Neuron (in vitro differentiated cells): ENCODE measurements at regions not wholly inside any gene's neighbourhood (a gene's known extent, or its start where the extent isn't known, plus 50 kb on each side); places are given as distances from the start of the nearest gene placed in this dataset.
"Not testable (repeated sequence)": the region's sequence is repeated elsewhere in the genome, so short reads cannot be mapped to it uniquely, and the experiment has no call there.

Source experiments
- H2AFZ ChIP-seq: one replicate; pipeline ENCODE4 v1.6.1; 2013; ENCODE audit warnings: low read depth, mild to moderate bottlenecking, inconsistent platforms, low read length, moderate library complexity
- H3K27me3 ChIP-seq: one replicate; pipeline ENCODE4 v1.6.1; 2013; ENCODE audit warnings: low read length; ENCODE audit not compliant: insufficient read depth
- H3K36me3 ChIP-seq: one replicate; pipeline ENCODE4 v1.6.1; 2013; ENCODE audit warnings: low read length; ENCODE audit not compliant: insufficient read depth
- H3K4me1 ChIP-seq: one replicate; pipeline ENCODE4 v1.6.1; 2013; ENCODE audit warnings: low read length; ENCODE audit not compliant: insufficient read depth
- H3K4me3 ChIP-seq: 2 replicates; pipeline ENCODE4 v1.5.1; 2013; ENCODE audit warnings: mild to moderate bottlenecking, low read length, moderate library complexity
- H3K9me3 ChIP-seq: one replicate; pipeline ENCODE4 v1.6.1; 2013; ENCODE audit warnings: low read length

DNA sequence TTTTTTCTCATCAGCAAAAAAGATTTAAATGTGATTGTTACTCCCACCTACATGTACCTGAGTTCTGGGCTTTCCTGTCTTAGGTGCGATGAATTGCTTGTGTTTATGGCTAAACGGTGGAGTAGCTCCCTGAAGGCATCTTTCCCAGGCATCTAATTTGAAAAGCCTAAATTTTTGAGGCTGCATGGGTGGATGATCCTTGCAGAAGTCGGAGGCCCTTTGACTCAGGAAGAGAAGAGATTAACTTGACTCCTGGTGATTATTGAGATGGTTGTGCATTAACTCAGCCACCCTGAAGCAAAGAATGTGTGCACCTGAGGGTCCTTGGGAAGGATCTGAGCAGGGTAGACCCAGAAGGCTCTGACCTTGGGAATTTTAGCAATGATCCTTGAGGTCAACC lies 155.6 kb upstream of the SEMA3C start:
- Histone ChIP-seq H3K27me3 (no peaks in the 10 kb centered on the region), H2AFZ (no peak overlapping the region), H3K36me3 (no peaks in the 10 kb centered on the region), H3K4me1 (no peaks in the 10 kb centered on the region), H3K4me3 (no peak overlapping the region), H3K9me3 (peaks cover 8% of the 10 kb centered on the region)

DNA sequence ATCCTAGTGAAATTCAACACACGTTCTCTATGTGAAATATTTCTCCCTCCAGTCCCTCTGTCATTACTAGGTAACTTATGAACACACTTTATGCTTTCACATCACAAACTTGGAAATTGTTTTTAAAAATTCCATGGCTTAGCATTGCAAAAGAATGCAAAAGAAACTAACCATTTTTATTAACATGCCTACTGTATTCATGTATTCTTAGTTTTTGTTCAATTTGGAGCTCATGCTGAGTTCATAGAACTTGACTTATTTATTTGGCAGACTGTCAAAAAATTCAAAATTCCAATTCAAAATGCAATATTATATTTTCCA lies 155.0 kb upstream of the SEMA3C start:
- Histone ChIP-seq H3K9me3 (peaks cover 8% of the 10 kb centered on the region), H2AFZ (no peak overlapping the region), H3K4me3 (no peak overlapping the region), H3K27me3 (no peaks in the 10 kb centered on the region), H3K4me1 (no peaks in the 10 kb centered on the region), H3K36me3 (no peaks in the 10 kb centered on the region)

DNA sequence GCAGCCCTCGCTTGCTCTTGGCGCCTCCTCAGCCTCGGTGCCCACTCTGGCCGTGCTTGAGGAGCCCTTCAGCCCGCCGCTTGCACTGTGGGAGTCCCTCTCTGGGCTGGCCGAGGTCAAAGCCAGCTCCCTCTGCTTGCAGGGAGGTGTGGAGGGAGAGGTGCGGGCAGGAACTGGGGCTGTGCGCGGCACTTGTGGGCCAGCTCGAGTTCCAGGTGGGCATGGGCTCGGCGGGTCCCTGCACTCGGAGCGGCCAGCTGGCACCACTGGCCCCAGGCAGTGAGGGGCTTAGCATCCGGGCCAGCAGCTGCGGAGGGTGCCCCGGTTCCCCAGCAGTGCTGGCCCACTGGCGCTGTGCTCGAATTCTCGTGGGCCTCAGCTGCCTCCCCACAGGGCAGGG lies 152.1 kb upstream of the SEMA3C start:
- Histone ChIP-seq H2AFZ (no peak overlapping the region), H3K36me3 (no peaks in the 10 kb centered on the region), H3K27me3 (no peaks in the 10 kb centered on the region), H3K4me1 (no peaks in the 10 kb centered on the region), H3K9me3 (peaks cover 4% of the 10 kb centered on the region), H3K4me3 (no peak overlapping the region)

- Histone ChIP-seq H2AFZ (no peak overlapping the region), H3K4me1 (peaks cover 11% of the 10 kb centered on the region), H3K4me3 (no peak overlapping the region), H3K36me3 (no peaks in the 10 kb centered on the region), H3K9me3 (peaks cover 4% of the 10 kb centered on the region), H3K27me3 (no peaks in the 10 kb centered on the region)
Observed at GRCh38 chr7:81066797-81067196, 147.9 kb upstream of the SEMA3C start.

GRCh38 chr7:81064426-81064825 lies 145.6 kb upstream of the SEMA3C start:
- Histone ChIP-seq H3K27me3 (no peaks in the 10 kb centered on the region), H2AFZ (peak overlapping the region; percentile 86), H3K4me3 (no peak overlapping the region), H3K4me1 (peaks cover 11% of the 10 kb centered on the region), H3K36me3 (no peaks in the 10 kb centered on the region), H3K9me3 (no peaks in the 10 kb centered on the region)

DNA sequence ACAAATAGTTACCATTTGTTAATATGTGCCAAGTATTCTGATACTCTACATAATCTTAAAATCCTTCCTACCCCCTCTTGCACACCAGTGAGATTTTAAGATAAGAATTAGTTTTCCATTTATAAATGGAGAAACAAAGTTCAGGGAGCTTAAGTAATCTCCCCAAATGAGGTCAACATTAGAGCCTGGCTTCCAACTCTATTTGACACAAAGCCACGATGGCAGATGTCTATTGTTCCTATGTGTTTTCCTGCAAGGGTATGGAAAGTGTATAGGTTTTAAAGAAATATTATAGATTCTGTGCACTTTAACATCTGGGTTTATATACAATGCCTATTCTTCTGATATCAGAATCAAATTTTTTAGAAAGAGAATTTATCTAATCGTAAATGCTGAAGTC lies 143.9 kb upstream of the SEMA3C start:
- peaks cover 11% of the 10 kb centered on the region for H3K4me1 ChIP-seq
- H3K9me3 ChIP-seq = no peaks in the 10 kb centered on the region
- no peak overlapping the region for H3K4me3 ChIP-seq
- H2AFZ ChIP-seq = no peak overlapping the region
- H3K36me3 ChIP-seq = no peaks in the 10 kb centered on the region
- H3K27me3 ChIP-seq = no peaks in the 10 kb centered on the region

DNA sequence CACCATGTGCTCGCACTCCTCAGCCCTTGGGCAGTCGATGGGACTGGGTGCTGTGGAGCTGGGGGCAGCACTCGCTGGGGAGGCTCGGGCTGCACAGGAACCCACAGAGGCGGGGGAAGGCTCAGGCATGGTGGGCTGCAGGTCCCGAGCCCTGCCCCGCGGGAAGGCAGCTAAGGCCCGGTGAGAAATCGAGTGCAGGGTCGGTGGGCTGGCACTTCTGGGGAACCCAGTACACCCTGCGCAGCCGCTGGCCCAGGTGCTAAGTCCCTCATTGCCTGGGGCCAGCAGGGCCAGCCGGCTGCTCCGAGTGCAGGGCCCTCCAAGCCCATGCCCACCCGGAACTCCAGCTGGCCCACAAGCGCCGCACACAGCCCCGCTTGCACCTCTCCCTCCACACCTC lies 138.6 kb upstream of the SEMA3C start:
- H3K4me1 ChIP-seq, H3K4me3 ChIP-seq, H2AFZ ChIP-seq, H3K27me3 ChIP-seq, H3K9me3 ChIP-seq, H3K36me3 ChIP-seq: not testable (repeated sequence)

DNA sequence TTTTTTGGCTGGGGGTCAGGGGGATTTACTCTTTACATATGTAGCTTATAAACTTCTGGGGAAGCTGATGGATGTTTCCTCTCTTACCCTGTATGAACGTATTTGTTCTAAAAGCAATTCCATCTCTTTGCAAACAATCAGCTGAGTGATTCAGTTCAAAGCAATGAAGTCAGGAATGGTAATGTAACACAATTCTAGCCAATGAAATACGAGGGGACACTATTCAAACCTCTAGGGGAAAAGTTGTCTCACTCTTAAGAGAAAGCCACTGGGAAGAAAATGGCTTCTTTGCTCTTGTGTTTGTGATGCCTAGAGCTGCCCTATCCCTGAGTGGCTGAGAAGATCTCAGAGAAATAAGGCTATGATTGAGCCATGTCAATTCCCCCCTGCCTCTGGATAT lies 134.8 kb upstream of the SEMA3C start:
- Histone ChIP-seq H3K9me3 (no peaks in the 10 kb centered on the region), H2AFZ (no peak overlapping the region), H3K36me3 (no peaks in the 10 kb centered on the region), H3K4me3 (no peak overlapping the region), H3K4me1 (no peaks in the 10 kb centered on the region), H3K27me3 (no peaks in the 10 kb centered on the region)

DNA sequence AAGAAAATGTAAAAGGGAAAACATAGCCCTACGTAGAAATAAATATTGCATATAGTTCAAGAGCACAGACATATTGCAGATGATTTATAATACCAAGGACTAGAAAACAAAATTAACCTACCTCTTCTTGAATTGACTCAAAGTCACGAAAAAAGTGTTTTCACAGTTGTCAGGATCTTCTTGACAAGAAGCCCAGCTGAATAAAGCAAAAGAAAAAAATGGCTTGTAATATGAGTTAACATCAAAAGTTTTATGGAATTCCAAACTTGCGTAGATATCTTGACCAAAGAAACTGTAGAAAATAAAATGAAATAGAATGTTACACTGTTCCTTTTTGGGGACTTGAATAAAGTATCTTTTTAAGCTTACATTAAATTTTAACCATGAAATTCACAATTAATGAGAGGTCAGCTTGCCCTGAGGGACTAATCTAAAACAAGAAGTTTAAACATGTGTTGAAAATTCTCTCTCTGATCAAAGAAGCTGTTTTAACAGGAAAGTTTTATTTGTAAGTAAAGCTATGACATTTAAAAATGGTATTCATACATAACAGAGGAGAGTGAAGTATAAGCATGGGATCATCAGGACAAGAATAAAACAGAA lies 133.1 kb upstream of the SEMA3C start:
- H3K27me3 ChIP-seq = no peaks in the 10 kb centered on the region
- H2AFZ ChIP-seq = no peak overlapping the region
- H3K4me1 ChIP-seq = no peaks in the 10 kb centered on the region
- no peak overlapping the region for H3K4me3 ChIP-seq
- peaks cover 1% of the 10 kb centered on the region for H3K9me3 ChIP-seq
- no peaks in the 10 kb centered on the region for H3K36me3 ChIP-seq

GRCh38 chr7:81045491-81046030 lies 126.7 kb upstream of the SEMA3C start:
- Histone ChIP-seq H3K4me1 (no peaks in the 10 kb centered on the region), H3K9me3 (peaks cover 1% of the 10 kb centered on the region), H3K27me3 (no peaks in the 10 kb centered on the region), H2AFZ (no peak overlapping the region), H3K36me3 (no peaks in the 10 kb centered on the region), H3K4me3 (no peak overlapping the region)

GRCh38 chr7:81042646-81043045 lies 123.8 kb upstream of the SEMA3C start:
- not testable (repeated sequence) for H3K4me3 ChIP-seq, H3K27me3 ChIP-seq, H2AFZ ChIP-seq, H3K9me3 ChIP-seq, H3K4me1 ChIP-seq, H3K36me3 ChIP-seq

DNA sequence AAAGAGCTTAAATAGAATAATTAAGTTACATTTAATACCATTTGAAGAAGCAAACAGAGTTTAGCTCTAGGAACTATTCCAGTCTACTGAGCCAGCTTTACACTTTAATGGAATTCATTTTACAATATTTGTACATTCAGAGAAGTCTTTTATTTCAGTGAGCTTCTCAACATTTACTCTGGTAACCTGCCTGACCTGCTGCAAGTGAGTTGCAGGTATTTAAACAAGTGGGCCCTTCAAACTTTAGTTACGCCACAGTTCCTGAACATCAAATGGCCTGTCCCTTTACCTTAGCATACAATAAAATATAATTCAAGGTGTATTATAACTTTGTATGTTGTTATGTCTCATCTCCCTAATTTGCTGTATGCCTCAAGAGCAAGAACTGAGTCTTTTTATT lies 121.6 kb upstream of the SEMA3C start:
- Histone ChIP-seq H3K4me3 (no peak overlapping the region), H3K36me3 (no peaks in the 10 kb centered on the region), H2AFZ (no peak overlapping the region), H3K9me3 (no peaks in the 10 kb centered on the region), H3K4me1 (peaks cover 5% of the 10 kb centered on the region), H3K27me3 (no peaks in the 10 kb centered on the region)

DNA sequence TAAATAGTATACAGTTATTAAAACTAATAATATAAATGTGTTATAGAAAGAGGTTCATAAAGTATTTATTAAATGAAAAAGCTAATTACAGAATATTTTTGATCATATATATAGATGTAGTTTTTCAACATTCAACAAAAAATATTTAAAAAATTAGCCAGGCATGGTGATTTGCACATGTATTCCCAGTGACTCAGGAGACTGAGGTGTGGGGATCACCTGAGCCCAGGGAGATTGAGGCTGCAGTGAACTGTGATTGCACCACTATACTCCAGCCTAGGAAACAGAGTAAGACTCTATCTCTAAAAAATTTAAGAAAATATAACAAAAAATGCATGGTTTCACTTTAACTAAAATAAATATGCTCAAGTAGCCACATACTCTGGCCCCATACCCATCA lies 118.0 kb upstream of the SEMA3C start:
- Histone ChIP-seq H3K27me3 (no peaks in the 10 kb centered on the region), H3K36me3 (no peaks in the 10 kb centered on the region), H3K4me1 (peaks cover 7% of the 10 kb centered on the region)

DNA sequence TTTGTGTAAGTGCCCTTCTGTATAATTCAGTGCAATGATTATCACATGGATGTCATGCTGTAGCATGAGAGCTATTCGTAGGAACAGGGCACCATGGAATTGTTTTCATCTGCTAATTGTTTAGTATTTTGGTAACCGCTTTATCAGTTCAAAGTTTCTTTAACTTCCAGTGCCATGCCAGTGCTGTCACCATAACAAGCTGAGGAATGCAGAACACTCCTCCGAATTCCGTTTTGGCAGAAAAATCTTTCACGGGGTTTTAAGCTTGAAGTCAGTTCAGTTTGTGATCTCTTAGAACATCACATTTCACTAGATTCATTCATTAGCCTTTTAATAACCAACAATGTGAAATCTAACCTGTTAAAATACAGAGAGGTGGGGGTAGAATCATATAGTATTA lies 117.2 kb upstream of the SEMA3C start:
- Histone ChIP-seq H3K4me3 (no peak overlapping the region), H3K4me1 (peaks cover 7% of the 10 kb centered on the region), H3K27me3 (no peaks in the 10 kb centered on the region), H3K9me3 (no peaks in the 10 kb centered on the region), H2AFZ (no peak overlapping the region), H3K36me3 (no peaks in the 10 kb centered on the region)

More for the DNA sequence above, 118.0 kb upstream of the SEMA3C start:
- Histone ChIP-seq H3K4me3 (no peak overlapping the region), H3K9me3 (no peaks in the 10 kb centered on the region), H2AFZ (no peak overlapping the region)
